NCI-H146 (cell line): ENCODE measurements at regions not wholly inside any gene's neighbourhood (a gene's known extent, or its start where the extent isn't known, plus 50 kb on each side); places are given as distances from the start of the nearest gene placed in this dataset.
A peak's percentile ranks its signal among the peaks of the same experiment; 100 is the strongest.

Source experiments
- DNase-seq: peaks from one replicate; lab custom pipeline; 2025; lab: John Stamatoyannopoulos, UW

DNA sequence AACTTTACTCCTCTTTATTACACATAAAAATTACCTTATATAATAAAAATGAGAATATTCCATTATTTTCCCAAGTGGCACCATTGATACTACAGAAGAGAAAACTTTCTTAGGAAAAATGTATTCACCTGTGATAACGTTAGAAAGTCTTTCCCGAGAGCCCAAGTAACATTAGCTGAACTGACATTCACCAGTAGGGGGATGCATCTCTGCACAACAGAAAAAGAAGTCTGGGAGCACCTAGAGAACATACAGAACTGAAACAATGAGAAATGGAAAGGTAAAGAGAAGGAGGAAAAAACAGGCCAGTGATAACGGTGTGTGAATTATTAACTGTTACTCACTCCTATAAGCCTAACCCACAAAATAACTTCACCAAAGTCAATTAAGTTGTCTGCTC is 423.3 kb downstream of the CENPC start:
- no peak for DNase-seq

DNA sequence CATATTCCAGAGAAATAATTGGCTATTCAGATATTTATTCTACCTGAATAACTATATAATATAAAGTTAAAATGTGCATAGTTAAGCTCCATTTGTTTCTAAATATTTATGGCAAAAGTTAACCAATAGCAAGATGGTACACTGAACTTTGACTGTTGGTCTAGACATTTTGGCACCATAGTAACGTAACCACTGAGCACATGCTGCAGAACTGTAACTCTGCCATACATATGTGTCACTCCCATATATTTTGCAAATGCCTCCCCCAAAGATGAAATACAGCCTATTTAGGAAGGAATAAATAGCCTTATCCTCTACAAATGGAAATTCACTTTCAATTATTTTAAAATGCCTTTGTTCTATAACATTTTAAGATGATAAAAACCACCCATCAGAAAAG is 424.9 kb downstream of the CENPC start:
- no peak for DNase-seq

DNA sequence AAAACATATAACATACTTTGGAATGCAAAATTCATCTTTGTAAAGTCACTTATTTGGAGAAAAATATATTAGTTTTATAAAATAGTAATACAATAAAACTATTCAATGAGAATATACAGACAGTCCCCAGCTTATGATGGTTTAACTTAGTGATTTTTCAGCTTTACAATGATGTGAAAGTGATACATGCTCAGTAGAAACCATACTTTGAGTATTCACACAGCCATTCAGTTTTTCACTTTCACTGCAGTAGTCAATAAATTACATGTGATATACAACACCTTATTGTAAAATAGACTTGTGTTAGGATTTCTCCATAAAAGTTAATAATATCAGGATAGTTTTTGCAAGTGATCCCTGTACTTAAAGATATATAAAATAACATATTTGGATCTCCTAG is 436.0 kb downstream of the CENPC start:
- DNase-seq: no peak

DNA sequence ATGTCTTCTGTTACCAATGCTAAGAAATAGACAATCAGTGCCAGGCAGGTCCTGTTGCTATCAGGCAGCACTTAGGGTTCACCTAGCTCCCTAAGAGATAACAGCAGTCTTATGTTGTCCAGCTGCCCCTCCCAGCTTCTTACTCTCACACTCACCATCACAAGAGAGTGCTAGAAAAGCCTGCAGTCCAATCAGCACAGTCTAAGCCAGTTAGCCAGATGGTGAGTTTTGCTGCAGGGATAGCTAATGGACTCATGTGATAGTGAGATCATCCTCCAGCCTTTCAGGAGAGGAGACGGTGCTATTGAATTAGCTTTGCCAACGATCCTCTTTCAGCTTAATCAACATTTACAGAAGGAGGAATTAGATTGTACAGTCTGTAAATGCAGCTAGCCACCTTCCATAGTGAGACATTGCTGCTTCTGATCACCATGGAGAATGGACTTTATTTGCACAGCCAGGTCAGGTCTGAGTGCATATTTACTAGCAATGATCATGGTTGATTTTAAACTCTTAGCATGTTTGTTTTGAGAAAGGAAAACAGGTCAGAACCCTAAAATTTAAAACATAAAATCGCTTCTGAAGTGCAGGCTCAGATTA is 438.3 kb downstream of the CENPC start:
- DNase-seq: peak; percentile 28

DNA sequence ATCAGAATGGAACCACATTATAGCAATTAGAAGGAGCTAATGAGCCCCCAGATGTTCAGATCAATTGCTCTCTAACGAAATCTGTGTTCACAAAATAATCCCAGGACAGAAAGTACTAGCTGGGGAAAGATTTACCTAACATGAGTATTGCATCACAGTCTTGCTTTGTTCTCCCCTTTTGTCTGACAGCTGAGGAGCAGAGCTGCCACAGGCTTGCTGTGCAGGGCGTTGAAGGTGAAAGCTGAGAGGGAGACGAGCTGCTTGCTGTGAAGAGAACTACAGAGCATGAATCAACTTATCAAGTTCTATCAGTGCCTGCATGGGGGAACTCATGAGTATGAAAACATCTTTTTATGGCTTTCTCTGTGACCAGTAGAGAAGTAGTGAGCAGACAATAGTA is 441.2 kb downstream of the CENPC start:
- DNase-seq: no peak

DNA sequence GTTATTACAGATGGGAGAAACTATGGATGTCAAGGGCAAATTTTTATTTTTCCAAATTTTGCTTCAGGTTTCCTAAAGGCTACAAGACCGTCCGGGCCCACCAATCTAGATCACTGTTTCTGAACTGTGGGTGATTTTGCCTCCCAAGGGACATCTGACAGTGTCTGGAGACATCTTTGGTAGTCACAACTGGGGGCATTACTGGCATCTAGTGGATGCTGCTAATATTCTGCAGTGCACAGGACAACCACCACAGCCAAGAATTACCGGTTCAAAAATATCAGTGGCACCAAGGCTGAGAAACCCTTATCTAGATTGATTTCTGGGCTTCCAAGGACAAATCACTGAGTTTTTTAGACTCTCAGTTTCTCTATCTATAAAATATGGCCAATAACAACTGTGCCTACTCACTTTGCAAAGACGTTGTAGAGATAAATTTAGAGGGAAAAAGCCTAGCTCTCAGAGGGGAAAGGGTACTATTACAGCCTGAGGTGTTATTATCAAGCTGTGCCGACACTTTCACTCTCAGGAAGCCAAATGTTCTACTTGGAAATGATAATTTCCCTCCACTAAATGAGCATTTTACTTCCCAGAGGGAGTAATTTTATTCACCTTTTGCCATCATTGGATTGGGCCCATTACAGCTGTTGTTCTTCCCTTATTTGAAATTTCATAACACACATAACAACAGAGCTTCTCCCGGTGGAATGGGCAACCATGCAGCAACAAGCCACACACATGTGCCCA is 442.1 kb downstream of the CENPC start:
- DNase-seq: no peak

DNA sequence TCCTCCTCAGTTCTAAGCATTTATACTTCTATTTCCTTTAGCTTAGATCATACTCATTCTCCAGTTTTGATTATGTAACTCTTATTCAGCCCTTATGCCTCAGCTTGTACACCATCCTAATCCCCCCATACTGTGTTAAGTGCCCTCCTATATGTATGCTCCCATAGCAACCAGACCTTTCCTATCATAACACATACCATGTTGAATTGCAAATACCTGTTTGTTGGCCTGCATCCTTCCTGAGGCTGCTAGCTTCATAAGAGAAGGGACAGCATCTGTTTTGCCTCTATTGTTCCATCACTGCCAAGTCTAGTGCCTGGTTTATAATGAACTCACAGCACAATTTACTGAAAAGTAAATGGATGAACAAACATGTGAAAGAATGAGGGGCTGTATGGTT is 443.7 kb downstream of the CENPC start:
- no peak for DNase-seq

DNA sequence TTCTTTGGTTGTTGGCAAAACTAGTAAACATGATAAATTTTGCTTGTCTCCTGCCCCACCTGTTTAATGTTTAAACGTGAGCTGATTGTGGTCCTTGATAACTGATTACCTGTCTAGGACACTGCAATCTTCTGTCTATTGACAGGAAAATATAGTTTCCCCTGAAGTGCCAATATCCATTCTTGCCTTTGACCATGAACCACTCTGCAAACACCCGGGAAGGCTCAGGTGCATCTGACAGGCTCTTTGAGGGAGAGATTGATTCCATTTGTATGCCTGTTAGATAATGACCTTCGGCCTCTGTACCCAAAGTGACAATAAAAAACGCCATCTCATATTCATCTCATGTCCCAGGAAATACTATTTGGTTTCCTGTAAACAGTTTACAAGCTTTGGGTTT is 453.0 kb downstream of the CENPC start:
- DNase-seq: no peak

DNA sequence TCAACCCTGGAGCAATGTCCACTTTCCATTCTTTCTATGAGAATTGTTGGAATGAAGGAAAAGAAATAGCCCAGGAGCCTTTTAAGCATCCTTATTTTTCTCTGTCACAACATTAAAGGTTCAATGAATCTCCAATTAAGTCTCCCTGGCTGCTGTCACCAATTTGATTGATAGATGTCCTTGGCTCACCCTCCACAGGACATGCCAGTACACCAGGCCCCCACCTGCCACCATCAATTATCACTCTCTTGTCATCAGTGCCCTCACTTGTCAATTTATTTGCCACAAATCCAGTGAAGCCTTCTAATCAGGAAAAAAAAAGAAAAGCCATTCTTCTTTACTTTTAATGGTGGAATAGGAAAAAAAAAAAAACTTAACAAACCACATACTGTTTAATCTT is 453.6 kb downstream of the CENPC start:
- no peak for DNase-seq

DNA sequence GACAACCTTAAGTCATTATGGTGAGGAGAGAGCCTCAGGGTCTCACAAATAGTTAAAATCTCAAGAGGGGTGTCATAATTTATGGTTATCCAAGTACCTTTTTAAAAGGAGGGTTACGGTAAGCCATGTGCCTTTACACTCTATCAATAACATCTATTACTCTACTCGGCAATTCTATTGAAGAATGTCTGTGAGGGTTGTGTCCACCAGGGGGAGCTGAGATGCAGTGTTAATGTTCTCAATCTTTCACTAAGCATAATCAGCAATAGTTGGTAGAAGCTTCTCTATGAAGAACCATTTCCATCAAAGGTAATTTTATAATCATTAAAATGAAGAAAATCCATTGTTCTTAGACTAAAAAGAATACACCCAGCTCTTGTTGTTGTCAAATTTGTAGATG is 457.4 kb downstream of the CENPC start:
- DNase-seq: no peak

DNA sequence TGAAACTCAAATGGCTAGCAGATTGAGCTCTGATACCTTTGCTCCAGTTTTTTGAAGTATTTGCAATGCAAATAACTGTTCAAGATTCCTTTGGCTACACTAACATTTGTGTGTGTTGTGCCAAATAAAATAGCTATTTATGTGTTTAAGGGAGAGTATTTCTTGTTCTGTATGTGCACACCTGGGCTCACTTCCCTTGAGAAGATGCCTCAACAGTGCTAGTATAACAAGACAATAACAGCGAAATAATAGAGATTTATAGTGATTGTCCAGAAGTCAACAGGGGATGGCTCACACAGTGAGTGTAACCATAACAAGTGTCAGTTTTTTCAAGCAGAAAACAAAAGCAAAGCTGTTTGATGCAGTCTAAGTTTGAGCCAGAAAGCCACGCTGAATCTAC is 460.5 kb downstream of the CENPC start:
- DNase-seq: no peak

DNA sequence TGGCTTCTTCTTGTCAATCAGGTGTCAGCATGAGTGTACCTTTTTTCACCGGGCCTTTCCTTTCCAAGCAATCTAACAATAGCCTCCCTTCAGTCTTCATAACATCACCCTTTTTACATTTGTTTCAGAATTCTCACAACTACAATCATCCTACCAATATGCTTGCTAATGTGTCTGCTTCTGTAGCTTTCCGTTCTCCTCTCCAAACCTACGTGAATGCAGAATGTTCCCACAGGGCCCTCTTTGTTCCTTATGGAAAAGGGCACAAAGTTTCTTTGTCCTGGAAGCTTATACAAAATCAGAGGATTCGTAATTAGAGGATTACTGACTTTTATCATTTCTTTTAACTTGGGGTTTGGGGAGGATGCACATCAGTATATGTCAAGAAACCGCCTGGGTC is 461.8 kb downstream of the CENPC start:
- DNase-seq: no peak

DNA sequence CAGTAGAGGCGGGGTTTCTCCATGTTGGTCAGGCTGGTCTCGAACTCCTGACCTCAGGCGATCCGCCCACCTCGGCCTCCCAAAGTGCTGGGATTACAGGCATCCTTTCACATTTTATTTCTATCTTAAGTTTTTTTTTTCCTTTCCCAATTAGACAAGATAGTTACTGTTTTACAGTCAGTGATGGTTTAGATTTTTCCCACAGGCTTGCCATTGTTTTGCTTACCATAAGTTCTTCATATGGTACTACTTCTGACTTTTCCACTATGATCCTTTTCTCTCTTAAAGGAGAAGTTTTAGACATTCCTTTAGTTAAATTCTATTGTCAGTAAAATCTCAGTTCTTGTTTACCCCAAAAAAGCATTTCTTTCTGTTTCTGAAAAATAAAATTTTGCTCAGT is 462.6 kb downstream of the CENPC start:
- no peak for DNase-seq

DNA sequence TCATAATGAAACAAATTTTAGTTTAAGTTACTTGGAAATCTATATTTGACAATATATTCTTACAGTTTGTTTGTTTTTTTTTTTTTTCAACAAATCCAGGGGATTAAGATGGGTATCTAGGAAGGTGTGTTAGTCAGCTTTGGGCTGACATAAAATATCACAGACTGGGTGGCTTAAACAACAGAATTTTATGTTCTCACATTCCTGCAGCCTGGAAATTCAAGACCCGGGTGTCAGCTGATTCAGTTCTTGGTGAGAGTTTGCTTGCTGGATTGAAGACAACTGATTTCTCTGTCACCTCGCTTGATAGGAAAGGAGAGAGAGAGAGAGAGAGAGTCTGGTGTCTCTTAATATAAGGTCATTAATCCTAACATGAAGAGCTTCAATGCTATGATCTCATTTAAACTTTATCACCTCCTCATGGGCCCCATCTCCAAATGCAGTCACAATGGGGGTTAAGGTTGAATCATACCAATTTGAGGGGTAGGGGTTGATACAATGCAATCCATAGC is 465.2 kb downstream of the CENPC start:
- DNase-seq: no peak

DNA sequence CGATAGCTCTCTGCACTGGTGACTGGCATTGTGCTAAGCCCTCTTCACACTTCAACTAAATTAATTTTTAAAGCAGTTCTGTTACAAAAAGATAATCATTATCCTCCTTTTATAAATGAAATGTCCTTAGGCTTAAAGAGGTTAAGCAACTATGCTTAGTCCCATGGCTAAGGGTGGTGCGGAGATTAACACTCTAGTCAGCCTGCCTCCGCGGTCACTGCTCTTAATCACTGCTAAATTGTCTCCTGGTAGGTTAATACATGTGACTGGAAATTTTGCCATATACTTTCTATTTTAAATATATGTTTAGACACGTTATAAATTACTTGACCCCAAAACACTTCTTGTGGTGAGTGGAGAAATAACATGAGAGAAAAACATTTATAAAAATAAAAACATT is 473.7 kb downstream of the CENPC start:
- no peak for DNase-seq

DNA sequence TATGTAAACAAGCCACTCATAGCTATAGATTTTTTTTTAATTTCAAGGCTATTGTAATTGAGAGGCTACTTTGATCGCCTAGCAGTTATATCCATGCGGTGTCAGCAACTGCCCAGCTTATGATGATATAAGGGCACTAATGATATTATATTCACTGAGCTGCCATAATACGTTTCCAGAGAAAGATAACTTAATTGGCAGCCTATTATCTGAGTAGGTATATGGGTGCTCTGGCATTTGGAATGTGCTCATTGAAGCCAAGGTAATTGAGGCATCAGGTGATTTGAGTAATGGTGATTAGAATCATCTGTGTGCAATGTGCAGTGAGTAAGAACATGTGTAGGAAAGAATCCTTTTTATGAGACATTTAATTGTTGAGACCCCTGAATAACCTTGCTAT is 490.0 kb downstream of the CENPC start:
- no peak for DNase-seq

DNA sequence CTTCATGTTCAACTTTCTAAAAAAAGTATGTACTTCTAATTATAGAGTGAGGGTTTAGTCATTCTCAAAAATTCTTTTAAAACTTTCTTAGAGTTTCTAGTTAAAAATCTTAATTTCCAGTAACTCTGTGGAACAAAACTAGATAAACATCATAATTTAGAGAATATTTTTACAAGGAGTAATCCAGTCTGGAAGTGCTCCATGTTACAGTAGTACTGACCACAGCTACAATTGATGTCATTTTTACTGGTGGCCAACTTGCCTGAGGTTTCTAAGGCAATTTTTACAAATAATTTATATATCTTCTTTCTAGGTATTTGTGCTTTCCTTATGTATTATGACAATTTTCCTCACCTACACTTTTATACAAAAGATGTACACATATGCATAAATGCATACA is 490.4 kb downstream of the CENPC start:
- DNase-seq: no peak

DNA sequence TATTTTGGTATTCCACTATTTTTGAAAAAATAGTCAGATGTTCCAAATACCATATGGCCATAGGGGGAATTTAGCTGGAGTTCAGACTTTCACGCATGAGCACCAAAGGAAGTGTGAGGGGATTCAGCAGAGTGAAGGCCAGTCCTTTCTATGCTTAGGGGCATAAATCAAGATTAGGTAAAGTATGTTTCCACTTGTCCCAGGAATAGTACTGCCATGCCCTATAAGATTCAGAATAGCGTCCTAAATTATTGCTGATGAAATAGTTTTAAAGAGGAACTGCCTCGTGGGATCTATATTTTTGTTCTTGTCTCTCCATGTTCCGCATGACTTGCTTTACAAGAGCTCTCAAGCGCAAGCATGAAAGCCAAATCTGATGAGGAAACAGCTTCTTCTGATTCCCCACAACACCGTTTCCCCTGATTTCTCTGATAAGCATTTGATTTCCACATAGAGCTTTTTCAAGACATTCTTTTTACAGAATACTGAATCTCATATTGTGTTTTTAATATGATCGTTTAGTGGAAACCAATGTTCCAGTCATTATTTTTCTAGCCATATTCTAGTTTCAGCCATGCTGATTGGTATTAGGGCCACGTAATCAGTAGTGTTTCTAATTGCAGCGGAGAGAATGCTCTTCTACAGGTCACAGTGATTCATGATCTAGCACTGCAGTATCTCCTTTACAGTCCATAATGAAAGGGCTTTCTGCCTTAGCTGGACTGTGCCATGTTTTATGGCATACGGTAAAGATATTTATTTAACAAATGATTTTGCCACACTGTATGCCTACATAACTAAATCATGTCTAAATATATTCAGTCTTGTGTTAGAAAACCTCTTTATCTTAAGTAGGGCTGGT is 492.3 kb downstream of the CENPC start:
- DNase-seq: no peak

DNA sequence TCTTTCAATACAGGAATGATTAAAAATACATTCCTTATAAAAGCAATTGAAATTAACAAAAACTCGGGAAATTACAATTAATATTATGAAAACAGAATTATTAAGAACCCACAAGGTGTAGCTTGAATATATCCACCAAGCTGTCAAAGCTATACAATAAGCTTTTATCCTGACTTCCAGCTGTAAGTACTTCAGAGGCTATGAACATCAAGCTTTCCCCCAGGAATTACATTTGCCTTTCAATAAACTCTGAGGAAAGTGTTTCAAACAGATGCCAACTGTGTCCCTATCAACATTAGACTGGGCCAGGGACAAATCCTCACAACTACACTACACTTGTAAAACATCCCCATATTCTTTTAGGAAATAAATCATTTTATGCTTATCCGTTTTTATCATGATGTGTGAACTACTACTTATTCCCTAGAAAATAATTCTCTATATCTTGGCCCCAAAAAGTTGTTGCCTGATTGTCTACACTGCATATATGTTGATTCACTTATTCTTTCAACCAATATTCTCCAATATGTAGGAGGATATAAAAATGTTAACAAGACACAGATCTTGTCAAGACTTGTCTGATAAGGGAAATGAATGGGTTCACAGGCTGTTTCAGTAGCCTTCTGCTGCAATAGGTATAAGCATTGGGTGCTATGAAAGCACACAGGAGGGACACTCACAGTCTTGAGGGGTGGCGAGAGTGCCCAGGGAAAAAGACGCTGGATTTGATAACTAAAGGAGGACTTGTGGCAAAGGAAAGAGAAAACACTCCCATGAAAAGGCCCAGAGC is 494.1 kb downstream of the CENPC start:
- no peak for DNase-seq

DNA sequence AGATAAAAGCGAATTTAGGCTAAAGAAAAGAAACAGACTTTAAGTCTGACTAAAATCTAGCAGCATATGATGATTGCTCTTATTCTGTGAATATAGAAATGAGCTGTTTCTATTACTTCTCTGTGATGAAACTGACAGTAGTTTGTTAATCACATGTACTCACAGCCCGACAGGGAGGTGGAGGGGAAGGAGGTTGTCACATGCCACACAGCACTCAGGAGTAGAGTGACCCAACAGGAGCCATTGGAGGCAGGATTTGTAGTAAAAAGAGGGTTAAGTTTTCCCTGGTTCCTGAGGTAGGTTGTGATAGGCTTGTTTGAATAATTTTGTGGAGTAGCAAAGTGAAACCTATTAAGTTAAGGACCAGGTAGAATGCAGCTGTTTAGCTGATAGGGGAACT is 495.9 kb downstream of the CENPC start:
- DNase-seq: no peak

DNA sequence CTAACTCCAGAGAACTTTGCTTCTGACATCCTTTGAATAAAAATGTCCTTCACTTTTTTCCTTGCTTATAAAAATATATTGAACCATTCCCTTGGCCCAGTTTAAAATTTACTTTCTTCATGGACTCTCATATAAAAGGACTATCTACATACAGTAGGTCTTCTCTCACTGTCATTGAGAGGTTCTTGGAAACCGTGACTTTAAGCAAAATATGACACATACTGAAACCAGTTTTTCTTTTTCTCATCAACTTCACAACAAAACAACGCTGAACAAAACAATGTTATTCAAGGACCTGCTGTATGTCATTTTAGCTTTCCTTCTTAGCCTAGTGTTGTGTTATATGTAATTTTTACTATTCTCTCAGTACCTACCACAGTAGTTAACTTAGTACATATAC is 496.8 kb downstream of the CENPC start:
- no peak for DNase-seq

DNA sequence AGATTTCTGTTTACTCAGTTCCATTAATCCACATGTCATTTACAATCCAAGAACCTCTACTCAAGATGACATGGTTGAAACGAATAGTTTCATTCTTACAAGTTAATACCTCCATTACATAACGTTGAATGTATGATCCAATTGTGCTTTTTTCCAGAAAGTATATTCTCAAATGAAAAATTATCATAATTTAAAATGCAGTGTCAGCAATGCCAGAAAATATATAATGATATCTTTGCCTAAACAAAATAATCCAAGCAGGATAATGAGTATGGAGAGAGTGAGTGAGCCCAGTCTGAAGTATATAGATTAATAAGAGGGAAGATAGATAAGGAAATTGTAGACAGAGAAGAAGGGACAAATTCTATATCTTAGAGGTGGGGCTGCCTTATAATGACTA is 505.0 kb downstream of the CENPC start:
- DNase-seq: no peak
